WTC11 (cell line): ENCODE measurements at regions not wholly inside any gene's neighbourhood (a gene's known extent, or its start where the extent isn't known, plus 50 kb on each side); places are given as distances from the start of the nearest gene placed in this dataset.

Source experiments
- GABPB1 ChIP-seq: sonication (generic); formaldehyde crosslinking; IDR thresholded peaks from 2 replicates; pipeline ENCODE4 v1.8.1; 2023; ENCODE audit warnings: mild to moderate bottlenecking, missing genetic modification reagents
- USF2 ChIP-seq: sonication (generic); formaldehyde crosslinking; IDR thresholded peaks from 2 replicates; pipeline ENCODE4 v1.8.1; 2023; ENCODE audit warnings: mild to moderate bottlenecking, missing genetic modification reagents, moderate library complexity
- TF ChIP-seq, protein P1 (sequence below): fragments of 200-600 bp; IDR thresholded peaks from 2 replicates; pipeline ENCODE4 v1.8.0; 2022; ENCODE audit warnings: antibody characterized with exemption

GRCh38 chr14:41096131-41096530 lies 510.5 kb upstream of the LRFN5 start:
- TF ChIP-seq GABPB1 (CRISPR knock-in tag) (no peak), USF2 (CRISPR knock-in tag) (no peak)
- TF ChIP-seq, protein P1, sequence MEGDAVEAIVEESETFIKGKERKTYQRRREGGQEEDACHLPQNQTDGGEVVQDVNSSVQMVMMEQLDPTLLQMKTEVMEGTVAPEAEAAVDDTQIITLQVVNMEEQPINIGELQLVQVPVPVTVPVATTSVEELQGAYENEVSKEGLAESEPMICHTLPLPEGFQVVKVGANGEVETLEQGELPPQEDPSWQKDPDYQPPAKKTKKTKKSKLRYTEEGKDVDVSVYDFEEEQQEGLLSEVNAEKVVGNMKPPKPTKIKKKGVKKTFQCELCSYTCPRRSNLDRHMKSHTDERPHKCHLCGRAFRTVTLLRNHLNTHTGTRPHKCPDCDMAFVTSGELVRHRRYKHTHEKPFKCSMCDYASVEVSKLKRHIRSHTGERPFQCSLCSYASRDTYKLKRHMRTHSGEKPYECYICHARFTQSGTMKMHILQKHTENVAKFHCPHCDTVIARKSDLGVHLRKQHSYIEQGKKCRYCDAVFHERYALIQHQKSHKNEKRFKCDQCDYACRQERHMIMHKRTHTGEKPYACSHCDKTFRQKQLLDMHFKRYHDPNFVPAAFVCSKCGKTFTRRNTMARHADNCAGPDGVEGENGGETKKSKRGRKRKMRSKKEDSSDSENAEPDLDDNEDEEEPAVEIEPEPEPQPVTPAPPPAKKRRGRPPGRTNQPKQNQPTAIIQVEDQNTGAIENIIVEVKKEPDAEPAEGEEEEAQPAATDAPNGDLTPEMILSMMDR, result no peak
